ENCODE measurements at regions not wholly inside any gene's neighbourhood (a gene's known extent, or its start where the extent isn't known, plus 50 kb on each side); places are given as distances from the start of the nearest gene placed in this dataset.

DNA sequence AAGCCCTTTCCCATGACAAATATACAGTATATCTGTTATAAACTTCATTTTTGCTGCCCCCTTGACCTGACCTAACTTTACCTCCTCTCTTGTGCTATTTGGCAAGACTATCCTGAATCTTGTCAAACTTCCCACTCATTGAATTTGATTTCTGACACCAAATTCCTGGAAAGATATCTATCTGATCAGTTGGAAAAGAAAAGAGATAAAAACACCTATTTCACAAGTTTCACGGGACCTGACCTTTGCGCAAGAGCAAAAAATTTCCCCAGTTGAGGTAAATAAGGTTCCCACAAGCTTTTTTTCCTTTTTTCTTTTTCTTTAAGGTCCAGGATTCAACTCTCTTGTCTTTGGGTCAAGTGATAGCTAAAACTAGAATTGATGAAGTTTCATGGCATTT lies 189.2 kb upstream of the LPP start:
- TF ChIP-seq POLR2AphosphoS5 (IDR thresholded peaks at IDR 0.05; ENCODE audit: insufficient read depth, low read depth, low read length) (no peak), EZH2 (IDR thresholded peaks at IDR 0.05; ENCODE audit: borderline replicate concordance, low read depth, low read length, severe bottlenecking) (no peak), POLR2A (IDR thresholded peaks at IDR 0.05; ENCODE audit: low read depth, low read length) (no peak)
- TF ChIP-seq, protein P1, sequence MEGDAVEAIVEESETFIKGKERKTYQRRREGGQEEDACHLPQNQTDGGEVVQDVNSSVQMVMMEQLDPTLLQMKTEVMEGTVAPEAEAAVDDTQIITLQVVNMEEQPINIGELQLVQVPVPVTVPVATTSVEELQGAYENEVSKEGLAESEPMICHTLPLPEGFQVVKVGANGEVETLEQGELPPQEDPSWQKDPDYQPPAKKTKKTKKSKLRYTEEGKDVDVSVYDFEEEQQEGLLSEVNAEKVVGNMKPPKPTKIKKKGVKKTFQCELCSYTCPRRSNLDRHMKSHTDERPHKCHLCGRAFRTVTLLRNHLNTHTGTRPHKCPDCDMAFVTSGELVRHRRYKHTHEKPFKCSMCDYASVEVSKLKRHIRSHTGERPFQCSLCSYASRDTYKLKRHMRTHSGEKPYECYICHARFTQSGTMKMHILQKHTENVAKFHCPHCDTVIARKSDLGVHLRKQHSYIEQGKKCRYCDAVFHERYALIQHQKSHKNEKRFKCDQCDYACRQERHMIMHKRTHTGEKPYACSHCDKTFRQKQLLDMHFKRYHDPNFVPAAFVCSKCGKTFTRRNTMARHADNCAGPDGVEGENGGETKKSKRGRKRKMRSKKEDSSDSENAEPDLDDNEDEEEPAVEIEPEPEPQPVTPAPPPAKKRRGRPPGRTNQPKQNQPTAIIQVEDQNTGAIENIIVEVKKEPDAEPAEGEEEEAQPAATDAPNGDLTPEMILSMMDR (IDR thresholded peaks at IDR 0.05; ENCODE audit: extremely low read depth in 1 of 2, insufficient read depth in 1 of 2, low read depth in 1 of 2, low read length in 2 of 2), result no peak
